ENCODE measurements at regions not wholly inside any gene's neighbourhood (a gene's known extent, or its start where the extent isn't known, plus 50 kb on each side); places are given as distances from the start of the nearest gene placed in this dataset.
A peak's percentile ranks its signal among the peaks of the same experiment; 100 is the strongest.
"Not testable (repeated sequence)": the region's sequence is repeated elsewhere in the genome, so short reads cannot be mapped to it uniquely, and the experiment has no call there.

- peak overlapping the region; percentile 56 for H3K4me3 ChIP-seq (ENCODE audit: control insufficient read depth, low read depth, low read length)
- TF ChIP-seq, protein P1, sequence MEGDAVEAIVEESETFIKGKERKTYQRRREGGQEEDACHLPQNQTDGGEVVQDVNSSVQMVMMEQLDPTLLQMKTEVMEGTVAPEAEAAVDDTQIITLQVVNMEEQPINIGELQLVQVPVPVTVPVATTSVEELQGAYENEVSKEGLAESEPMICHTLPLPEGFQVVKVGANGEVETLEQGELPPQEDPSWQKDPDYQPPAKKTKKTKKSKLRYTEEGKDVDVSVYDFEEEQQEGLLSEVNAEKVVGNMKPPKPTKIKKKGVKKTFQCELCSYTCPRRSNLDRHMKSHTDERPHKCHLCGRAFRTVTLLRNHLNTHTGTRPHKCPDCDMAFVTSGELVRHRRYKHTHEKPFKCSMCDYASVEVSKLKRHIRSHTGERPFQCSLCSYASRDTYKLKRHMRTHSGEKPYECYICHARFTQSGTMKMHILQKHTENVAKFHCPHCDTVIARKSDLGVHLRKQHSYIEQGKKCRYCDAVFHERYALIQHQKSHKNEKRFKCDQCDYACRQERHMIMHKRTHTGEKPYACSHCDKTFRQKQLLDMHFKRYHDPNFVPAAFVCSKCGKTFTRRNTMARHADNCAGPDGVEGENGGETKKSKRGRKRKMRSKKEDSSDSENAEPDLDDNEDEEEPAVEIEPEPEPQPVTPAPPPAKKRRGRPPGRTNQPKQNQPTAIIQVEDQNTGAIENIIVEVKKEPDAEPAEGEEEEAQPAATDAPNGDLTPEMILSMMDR (conservative IDR thresholded peaks at IDR 0.05; ENCODE audit: control insufficient read depth, insufficient read depth, low read depth, low read length): no peak
- DNase-seq (ENCODE audit: low read depth): peak; percentile 98
These were observed 97.4 kb downstream of the OR2B2 start for GRCh38 chr6:27814665-27815424.

- DNase-seq (ENCODE audit: low read depth): not testable (repeated sequence)
- H3K4me3 ChIP-seq (ENCODE audit: control insufficient read depth, low read depth, low read length): peak overlapping the region; percentile 56
These were observed 97.9 kb downstream of the OR2B2 start for GRCh38 chr6:27814415-27814664.

DNA sequence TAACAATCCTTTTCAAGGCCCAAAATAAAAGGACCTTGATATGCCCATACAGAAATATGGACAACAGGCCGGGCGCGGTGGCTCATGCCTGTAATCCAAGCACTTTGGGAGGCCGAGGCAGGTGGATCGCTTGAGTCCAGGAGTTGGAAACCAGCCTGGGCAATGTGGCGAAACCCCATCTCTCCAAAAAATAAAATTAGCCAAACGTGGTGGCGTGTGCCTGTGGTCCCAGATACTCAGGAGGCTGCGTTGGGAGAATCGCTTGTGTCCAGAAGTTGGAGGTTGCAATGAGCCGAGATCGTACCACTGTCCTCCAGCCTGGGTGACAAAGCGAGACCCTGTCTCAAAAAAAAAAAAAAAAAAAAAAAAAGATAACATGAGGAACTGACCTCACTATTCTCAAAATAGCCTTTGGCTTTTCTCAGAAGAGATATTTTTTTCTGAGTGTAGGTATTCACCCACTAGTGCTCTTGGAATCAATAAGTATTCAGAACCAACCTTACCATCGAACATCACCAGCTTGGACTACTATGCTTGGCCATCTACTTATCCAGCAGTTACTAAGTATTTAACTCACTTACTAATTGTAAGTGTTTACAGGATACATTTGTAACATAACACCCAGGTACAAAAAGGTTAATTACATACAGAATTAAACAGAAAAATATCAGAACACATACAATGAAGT is 99.2 kb downstream of the OR2B2 start:
- TF ChIP-seq, protein P1 (conservative IDR thresholded peaks at IDR 0.05; ENCODE audit: control insufficient read depth, insufficient read depth, low read depth, low read length): no peak
- DNase-seq (ENCODE audit: low read depth): no peak

DNA sequence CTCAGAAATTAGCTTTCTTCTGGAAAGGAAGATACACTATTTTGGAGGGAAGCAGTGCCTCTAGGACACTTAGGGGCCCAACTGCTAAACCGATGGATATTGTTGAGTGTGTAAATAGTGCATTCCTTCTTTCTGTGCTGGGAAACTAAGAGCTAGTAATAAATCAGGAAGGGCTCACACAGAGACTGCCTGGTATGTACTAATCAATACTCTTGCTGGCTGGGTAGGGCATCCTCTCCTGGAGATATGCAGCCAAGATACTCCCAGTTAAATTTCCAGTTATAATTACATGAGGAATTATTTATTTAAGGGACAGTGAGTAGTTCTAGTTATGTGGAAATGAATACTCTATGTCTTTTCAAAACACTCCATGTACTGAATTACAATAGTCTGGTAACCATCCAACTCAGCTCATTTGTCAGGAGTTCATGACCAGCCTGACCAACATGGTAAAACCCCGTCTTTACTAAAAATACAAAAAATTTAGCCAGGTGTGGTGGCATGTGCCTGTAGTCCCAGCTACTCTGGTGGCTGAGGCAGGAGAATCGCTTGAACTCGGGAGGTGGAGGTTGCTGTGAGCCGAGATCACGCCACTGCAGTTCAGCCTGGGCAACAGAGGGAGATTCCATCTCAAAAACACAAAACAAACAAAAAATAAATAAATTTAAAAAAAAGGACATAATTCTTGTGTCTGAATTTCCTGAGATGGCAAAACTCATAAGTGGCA is 100.0 kb downstream of the OR2B2 start:
- no peak overlapping the region for H3K4me3 ChIP-seq (ENCODE audit: control insufficient read depth, low read depth, low read length)
- DNase-seq (ENCODE audit: low read depth): no peak
- TF ChIP-seq, protein P1 (conservative IDR thresholded peaks at IDR 0.05; ENCODE audit: control insufficient read depth, insufficient read depth, low read depth, low read length): no peak

More for the DNA sequence above, 99.2 kb downstream of the OR2B2 start:
- H3K4me3 ChIP-seq (ENCODE audit: control insufficient read depth, low read depth, low read length): no peak overlapping the region

DNA sequence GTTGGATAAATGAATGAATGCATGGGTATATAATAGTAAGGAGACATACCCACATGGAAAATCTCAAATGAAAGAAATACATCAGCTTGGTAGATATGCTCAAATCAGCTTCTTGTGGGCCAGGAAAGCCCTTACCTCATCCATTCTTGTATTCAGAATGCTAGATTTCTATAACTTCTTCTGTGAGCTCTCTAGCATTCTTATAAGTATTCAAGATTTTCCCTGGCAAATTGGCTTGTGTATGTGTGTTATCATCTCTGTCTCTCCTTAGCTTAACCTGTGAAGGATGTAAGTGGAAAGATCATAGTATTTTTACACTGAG is 100.8 kb downstream of the OR2B2 start:
- TF ChIP-seq, protein P1 (conservative IDR thresholded peaks at IDR 0.05; ENCODE audit: control insufficient read depth, insufficient read depth, low read depth, low read length): no peak
- H3K4me3 ChIP-seq (ENCODE audit: control insufficient read depth, low read depth, low read length): peak overlapping the region; percentile 75
- DNase-seq (ENCODE audit: low read depth): no peak

GRCh38 chr6:27810768-27811450 is 101.3 kb downstream of the OR2B2 start:
- TF ChIP-seq, protein P1 (conservative IDR thresholded peaks at IDR 0.05; ENCODE audit: control insufficient read depth, insufficient read depth, low read depth, low read length): no peak
- no peak for DNase-seq (ENCODE audit: low read depth)
- H3K4me3 ChIP-seq (ENCODE audit: control insufficient read depth, low read depth, low read length): peak overlapping the region; percentile 75

Data from fibroblast of mammary gland (primary cell).